AG09319 (cell line): ENCODE measurements at regions not wholly inside any gene's neighbourhood (a gene's known extent, or its start where the extent isn't known, plus 50 kb on each side); places are given as distances from the start of the nearest gene placed in this dataset.
"Not testable (repeated sequence)": the region's sequence is repeated elsewhere in the genome, so short reads cannot be mapped to it uniquely, and the experiment has no call there.

Source experiments
- DNase-seq: peaks from one replicate; pipeline ENCODE4 v3.0.0-alpha.2; 2010; ENCODE audit warnings: low read depth; ENCODE audit errors: extremely low read depth
- TF ChIP-seq, protein P1 (sequence below): IDR thresholded peaks from 2 replicates; pipeline ENCODE4 v1.5.1; 2011; ENCODE audit warnings: low read depth, mild to moderate bottlenecking, inconsistent platforms, low read length, moderate library complexity

DNA sequence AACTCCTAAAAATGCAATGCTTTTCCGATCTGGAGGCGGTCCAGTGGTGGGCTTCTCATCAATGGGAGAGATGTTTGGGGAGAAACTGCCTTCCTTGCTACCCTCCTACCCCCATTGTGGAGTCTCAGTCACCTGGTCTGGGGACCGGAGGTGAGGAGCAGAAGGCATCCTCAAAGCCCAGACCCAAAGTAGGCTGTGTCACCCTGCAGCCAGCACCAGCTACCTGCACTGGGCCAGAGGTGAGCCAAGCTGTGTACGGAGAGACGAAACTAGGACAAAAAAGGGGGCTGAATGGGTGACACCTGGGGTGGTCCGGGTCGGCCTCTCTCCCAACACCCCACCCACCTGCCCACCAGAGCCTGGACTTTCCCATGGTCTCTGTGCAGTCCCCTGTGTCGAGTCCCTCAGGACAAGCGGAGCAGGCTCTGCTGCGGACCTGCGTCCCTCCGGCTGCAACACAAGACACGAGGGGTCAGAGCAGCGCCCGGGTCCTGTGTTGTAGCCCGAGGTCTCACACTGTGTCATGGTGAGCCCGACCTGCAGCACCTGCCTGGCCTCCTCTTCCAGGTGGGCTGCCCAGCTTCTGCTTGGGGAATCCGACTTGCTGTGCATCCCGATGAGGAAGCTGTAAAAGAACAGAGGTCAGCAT, 68.0 kb upstream of the RMP24 start:
- TF ChIP-seq, protein P1, sequence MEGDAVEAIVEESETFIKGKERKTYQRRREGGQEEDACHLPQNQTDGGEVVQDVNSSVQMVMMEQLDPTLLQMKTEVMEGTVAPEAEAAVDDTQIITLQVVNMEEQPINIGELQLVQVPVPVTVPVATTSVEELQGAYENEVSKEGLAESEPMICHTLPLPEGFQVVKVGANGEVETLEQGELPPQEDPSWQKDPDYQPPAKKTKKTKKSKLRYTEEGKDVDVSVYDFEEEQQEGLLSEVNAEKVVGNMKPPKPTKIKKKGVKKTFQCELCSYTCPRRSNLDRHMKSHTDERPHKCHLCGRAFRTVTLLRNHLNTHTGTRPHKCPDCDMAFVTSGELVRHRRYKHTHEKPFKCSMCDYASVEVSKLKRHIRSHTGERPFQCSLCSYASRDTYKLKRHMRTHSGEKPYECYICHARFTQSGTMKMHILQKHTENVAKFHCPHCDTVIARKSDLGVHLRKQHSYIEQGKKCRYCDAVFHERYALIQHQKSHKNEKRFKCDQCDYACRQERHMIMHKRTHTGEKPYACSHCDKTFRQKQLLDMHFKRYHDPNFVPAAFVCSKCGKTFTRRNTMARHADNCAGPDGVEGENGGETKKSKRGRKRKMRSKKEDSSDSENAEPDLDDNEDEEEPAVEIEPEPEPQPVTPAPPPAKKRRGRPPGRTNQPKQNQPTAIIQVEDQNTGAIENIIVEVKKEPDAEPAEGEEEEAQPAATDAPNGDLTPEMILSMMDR, result no peak
- no peak for DNase-seq

DNA sequence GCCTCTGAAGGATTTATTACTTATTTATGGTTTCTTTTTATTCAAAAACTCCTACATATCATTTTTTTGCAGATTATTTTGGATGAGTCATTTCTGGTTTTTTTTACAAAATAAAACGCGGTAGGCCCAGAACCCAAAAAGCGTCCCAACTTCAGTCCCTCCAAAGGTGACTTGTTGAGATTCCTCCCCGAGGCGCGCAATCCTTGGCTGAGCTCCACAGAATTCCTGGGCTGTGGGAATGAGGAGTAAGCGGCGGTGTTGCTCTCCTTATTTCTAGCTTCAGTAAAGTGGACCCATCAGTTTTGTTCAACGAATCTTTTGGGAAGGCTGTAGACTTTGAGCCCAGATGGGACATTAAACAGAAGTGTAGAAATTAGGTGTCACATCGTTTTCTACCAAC, 67.0 kb upstream of the RMP24 start:
- no peak for DNase-seq
- TF ChIP-seq, protein P1, result no peak

DNA sequence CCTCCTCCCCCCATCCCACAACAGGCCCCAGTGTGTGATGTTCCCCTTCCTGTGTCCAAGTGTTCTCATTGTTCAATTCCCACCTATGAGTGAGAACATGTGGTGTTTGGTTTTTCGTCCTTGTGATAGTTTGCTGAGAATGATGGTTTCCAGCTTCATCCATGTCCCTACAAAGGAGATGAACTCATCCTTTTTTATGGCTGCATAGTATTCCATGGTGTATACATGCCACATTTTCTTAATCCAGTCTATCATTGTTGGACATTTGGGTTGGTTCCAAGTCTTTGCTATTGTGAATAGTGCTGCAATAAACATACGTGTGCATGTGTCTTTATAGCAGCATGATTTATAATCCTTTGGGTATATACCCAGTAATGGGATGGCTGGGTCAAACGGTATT, 66.2 kb upstream of the RMP24 start:
- not testable (repeated sequence) for DNase-seq

DNA sequence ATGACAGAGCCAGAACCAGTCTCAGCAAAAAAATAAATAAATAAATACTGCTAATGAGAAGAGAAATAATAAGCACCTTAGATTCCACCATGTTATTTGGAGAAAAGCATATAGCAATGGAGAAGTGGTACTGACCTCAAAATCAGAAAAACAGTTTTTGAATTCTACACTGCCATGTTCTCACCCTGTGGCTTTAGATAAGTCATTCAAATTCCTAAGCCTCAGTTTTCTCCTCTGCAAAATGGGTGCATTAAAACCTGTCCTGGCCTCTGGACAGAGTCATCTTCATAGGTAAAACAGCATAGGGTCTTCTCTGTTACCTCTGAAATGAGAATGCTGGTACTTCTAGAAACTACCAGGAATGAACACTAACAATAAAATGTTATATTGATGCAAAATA, 62.2 kb upstream of the RMP24 start:
- TF ChIP-seq, protein P1, result no peak
- DNase-seq, result no peak

DNA sequence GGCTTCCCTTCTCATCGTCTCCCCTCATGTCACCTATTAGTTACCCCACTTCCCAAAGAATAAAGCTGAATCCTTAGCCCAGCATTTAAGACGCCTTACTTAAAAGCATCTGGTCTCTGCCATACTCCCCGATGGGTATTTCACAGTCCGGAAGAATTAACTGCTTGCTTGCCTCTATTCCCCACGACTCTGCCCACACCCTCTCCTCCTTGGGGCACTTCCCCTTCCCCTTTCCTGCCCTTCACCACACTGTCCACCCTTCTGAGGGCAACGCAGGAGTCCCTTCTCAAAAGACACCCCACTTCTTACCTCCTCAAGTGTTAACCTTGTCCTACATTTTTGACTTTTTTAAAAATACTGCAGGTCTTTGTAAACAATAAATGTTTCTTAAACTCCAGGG, 60.1 kb upstream of the RMP24 start:
- TF ChIP-seq, protein P1, result no peak
- DNase-seq, result no peak

DNA sequence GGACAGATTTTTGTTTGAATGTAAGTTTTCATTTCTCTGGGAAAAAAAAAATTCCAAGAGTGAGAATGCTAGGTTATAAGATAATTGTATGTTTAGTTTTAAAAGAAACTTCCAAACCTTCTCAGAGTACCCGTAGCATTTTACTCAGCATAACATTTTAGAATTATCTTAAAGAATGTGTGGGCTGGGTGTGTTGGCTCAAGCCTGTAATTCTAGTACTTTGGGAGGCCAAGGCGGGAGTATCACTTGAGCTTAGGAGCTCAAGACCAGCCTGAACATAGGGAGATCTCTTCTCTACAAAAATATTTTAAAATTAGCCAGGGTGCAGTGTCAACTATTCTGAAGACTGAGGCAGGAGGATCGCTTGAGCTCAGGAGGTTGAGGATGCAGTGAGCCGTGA, 57.4 kb upstream of the RMP24 start:
- TF ChIP-seq, protein P1, result no peak
- DNase-seq, result no peak

DNA sequence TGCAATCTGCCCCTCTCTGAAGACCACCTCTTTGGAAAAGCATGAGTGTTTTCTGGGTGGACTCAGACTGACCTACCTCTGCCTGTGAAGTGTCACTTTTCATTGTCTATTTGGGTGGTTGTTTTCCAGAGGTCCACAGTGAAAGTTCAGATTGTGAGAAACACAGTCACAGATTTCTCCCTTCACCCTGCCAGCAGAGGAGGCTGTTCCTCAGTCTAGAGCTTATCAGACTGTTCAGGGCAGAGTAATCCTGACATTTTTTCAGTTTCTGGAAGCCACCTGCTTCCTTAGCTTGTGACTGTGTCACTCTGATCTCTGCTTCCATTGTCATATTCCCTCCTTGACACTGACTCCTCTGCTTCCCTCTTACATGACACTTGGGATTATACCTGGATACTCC, 55.4 kb upstream of the RMP24 start:
- no peak for DNase-seq
- TF ChIP-seq, protein P1, result peak; percentile 10

DNA sequence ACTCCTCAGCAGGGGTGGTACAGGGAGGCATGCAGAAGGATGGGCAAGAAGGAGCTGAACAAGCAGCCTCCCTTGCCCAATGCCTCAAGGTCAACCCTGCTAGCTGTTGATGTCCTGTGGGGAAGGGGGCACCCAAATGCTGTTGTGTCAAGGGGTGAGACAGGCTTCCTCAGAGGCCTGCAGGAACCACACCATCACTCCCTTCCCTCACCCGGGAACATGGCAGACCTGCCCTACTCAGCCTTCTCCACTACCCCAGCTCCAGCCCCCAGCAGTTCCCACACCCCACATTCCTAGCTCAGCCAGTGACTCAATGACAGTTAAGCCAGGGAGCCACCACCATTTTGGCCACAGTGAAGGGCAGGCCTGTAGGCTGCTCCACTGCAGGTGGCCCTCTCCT, 53.9 kb upstream of the RMP24 start:
- TF ChIP-seq, protein P1, result no peak
- DNase-seq, result no peak
